ENCODE measurements at regions not wholly inside any gene's neighbourhood (a gene's known extent, or its start where the extent isn't known, plus 50 kb on each side); places are given as distances from the start of the nearest gene placed in this dataset.

DNA sequence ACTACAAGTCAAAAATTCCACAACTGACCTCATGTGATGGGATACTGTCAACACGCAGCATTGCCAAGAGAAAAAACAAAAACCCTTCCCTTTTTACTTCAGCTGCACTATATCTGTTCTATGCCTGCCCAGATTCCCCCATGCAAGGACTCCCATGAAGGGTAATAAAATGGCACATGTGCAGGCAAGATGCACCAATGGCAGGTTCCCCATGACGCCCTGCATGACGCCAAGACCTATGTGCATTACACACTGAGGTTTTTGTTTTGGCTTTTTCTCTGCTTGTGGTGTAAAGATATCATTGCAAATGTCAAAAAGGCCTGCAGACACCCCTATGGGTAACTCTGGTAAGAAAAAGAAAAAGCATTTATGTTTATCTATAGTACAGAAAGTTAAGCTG is 403.4 kb downstream of the HDGFL1 start:
- TF ChIP-seq, protein P1, sequence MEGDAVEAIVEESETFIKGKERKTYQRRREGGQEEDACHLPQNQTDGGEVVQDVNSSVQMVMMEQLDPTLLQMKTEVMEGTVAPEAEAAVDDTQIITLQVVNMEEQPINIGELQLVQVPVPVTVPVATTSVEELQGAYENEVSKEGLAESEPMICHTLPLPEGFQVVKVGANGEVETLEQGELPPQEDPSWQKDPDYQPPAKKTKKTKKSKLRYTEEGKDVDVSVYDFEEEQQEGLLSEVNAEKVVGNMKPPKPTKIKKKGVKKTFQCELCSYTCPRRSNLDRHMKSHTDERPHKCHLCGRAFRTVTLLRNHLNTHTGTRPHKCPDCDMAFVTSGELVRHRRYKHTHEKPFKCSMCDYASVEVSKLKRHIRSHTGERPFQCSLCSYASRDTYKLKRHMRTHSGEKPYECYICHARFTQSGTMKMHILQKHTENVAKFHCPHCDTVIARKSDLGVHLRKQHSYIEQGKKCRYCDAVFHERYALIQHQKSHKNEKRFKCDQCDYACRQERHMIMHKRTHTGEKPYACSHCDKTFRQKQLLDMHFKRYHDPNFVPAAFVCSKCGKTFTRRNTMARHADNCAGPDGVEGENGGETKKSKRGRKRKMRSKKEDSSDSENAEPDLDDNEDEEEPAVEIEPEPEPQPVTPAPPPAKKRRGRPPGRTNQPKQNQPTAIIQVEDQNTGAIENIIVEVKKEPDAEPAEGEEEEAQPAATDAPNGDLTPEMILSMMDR (IDR thresholded peaks at IDR 0.05; ENCODE audit: poor library complexity) = no peak
- no peak for TF ChIP-seq EZH2 (IDR thresholded peaks at IDR 0.05; ENCODE audit: borderline replicate concordance)
